HEK293 (cell line): ENCODE measurements at regions not wholly inside any gene's neighbourhood (a gene's known extent, or its start where the extent isn't known, plus 50 kb on each side); places are given as distances from the start of the nearest gene placed in this dataset.
"Not testable (repeated sequence)": the region's sequence is repeated elsewhere in the genome, so short reads cannot be mapped to it uniquely, and the experiment has no call there.

Source experiments
- BCL11A ChIP-seq: fragments of 450-650 bp; formaldehyde crosslinking; IDR thresholded peaks from 2 replicates; pipeline ENCODE4 v1.5.1; 2016; ENCODE audit warnings: low read depth, missing biosample characterization, missing genetic modification characterization
- ZNF155 ChIP-seq: fragments of 450-650 bp; formaldehyde crosslinking; IDR thresholded peaks from 2 replicates; pipeline ENCODE4 v1.5.1; 2016; ENCODE audit warnings: missing biosample characterization, missing genetic modification characterization
- ZNF830 ChIP-seq: fragments of 450-650 bp; IDR thresholded peaks from 2 replicates; pipeline ENCODE4 v1.5.0; 2018; ENCODE audit warnings: missing biosample characterization, missing genetic modification characterization, low read depth, mild to moderate bottlenecking, moderate library complexity
- TF ChIP-seq, protein P1 (sequence below): fragments of 450-650 bp; formaldehyde crosslinking; IDR thresholded peaks from 2 replicates; pipeline ENCODE4 v1.5.1; 2016; ENCODE audit warnings: missing biosample characterization, missing genetic modification characterization
- TF ChIP-seq, protein P2 (sequence below): fragments of 450-650 bp; formaldehyde crosslinking; IDR thresholded peaks from 2 replicates; pipeline ENCODE4 v1.5.1; 2016; ENCODE audit warnings: missing biosample characterization, missing genetic modification characterization, low read depth

DNA sequence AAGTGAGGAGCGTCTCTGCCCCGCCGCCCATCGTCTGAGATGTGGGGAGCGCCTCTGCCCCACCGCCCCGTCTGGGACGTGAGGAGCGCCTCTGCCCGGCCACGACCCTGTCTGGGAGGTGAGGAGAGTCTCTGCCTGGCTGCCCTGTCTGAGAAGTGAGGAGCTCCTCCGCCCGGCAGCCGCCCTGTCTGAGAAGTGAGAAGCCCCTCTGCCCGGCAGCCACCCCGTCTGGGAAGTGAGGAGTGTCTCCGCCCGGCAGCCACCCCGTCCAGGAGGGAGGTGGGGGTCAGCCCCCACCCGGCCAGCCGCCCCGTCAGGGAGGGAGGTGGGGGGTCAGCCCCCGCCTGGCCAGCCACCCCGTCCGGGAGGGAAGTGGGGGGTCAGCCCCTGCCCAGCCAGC is 823.0 kb upstream of the GBE1 start:
- TF ChIP-seq, protein P1, sequence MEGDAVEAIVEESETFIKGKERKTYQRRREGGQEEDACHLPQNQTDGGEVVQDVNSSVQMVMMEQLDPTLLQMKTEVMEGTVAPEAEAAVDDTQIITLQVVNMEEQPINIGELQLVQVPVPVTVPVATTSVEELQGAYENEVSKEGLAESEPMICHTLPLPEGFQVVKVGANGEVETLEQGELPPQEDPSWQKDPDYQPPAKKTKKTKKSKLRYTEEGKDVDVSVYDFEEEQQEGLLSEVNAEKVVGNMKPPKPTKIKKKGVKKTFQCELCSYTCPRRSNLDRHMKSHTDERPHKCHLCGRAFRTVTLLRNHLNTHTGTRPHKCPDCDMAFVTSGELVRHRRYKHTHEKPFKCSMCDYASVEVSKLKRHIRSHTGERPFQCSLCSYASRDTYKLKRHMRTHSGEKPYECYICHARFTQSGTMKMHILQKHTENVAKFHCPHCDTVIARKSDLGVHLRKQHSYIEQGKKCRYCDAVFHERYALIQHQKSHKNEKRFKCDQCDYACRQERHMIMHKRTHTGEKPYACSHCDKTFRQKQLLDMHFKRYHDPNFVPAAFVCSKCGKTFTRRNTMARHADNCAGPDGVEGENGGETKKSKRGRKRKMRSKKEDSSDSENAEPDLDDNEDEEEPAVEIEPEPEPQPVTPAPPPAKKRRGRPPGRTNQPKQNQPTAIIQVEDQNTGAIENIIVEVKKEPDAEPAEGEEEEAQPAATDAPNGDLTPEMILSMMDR (tag by site-specific recombination), result not testable (repeated sequence)
- TF ChIP-seq ZNF155 (tag by site-specific recombination); ZNF830 (tag by site-specific recombination); BCL11A: not testable (repeated sequence)
- TF ChIP-seq, protein P2, sequence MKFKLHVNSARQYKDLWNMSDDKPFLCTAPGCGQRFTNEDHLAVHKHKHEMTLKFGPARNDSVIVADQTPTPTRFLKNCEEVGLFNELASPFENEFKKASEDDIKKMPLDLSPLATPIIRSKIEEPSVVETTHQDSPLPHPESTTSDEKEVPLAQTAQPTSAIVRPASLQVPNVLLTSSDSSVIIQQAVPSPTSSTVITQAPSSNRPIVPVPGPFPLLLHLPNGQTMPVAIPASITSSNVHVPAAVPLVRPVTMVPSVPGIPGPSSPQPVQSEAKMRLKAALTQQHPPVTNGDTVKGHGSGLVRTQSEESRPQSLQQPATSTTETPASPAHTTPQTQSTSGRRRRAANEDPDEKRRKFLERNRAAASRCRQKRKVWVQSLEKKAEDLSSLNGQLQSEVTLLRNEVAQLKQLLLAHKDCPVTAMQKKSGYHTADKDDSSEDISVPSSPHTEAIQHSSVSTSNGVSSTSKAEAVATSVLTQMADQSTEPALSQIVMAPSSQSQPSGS (tag by site-specific recombination), result not testable (repeated sequence)
